HG02759 (cell line): ENCODE measurements at regions not wholly inside any gene's neighbourhood (a gene's known extent, or its start where the extent isn't known, plus 50 kb on each side); places are given as distances from the start of the nearest gene placed in this dataset.

ENCODE experiments used
- ATAC-seq: cut with Tn5 transposase; IDR thresholded peaks from one replicate; pipeline ENCODE4 v1.9.1; 2021; ENCODE audit warnings: mild to moderate bottlenecking, moderate library complexity; ENCODE audit not compliant: unreplicated experiment

DNA sequence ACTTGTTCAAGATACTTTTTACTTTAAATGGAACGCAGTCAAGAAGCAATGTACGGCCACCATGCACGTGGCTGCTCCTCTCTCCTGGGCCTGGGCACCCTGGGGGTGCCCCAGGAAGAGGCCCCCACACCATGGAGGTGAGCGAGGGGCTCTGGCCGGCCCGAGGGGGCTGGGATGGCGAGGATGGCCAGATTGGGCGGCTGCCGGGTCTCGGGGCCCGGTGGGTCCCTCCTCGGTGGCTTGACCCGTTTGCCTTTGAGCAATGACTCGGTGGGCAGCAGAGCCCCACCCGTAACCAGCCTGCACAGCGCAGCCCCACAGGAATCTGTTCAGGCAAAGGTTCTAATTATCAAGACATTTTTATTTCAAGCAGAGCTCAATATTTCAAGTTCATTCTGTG is 167.4 kb downstream of the BRD1 start:
- ATAC-seq = no peak

DNA sequence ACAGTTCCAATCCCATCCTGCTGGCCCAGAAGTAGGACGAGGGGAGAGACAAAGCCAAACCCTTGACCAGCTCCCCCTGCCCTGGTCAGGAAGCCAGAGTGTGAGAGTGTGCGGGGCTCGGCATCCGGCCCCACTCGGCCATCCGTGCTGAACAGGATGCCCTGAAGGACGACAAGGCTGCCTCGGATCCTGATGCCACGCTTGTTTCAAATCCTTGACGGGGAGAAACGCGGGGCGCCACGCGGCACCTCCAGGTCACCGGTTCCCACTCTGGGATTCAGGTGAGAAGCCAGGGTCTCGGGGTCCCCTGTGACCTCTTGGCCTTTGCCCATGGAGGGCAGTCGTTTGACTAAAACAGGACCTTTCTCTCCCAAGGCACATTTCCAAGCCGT is 167.8 kb downstream of the BRD1 start:
- ATAC-seq = no peak

DNA sequence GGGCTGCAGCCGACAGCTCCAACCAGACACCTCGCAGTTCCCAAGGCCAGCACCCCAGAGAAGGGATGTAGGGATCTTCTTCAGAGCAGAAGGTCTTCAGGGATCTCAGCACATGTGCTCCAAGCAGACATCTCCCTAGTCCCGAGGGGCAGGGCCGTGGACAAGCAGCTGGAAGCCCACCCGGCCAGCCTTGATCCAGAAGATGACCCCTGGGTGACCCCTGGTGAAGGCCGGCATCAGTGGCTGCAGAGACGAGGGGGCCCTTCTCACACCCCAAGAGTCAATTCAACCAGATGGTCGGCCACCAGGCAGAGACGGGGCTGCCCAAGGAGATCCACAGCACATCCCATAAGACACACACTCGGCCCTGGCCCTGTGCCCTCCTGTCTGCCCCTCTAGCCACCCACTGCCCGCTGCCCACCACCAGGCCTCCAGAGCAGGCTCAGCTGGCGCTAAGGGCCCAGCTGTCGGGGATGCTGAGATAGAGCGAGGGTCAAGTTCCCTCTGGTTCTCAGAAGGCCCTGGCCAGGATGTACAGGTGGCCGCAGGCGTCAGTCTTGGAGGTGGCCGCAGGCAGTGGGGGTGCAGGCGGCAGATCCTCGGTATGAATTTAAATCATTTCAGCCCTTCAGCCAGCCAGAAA is 168.3 kb downstream of the BRD1 start:
- no peak for ATAC-seq

DNA sequence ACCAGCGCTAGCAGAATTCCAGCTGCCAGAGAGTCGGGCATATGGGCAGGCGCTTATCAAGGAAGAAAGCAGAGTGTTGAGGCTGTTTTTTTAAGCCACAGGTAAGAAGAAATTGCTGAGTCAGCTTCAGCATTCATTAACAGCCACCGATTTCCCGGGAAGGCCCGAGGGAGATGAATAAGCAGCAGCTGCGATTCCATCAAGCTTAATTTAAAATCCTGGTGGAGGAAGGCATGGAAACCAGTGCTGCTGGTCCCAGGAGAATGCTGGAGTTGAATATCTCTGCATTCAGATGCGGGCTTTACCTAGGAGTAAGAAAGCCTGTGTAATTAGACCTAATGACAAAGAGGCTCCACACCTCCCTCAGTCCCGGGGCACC is 168.8 kb downstream of the BRD1 start:
- ATAC-seq = no peak

DNA sequence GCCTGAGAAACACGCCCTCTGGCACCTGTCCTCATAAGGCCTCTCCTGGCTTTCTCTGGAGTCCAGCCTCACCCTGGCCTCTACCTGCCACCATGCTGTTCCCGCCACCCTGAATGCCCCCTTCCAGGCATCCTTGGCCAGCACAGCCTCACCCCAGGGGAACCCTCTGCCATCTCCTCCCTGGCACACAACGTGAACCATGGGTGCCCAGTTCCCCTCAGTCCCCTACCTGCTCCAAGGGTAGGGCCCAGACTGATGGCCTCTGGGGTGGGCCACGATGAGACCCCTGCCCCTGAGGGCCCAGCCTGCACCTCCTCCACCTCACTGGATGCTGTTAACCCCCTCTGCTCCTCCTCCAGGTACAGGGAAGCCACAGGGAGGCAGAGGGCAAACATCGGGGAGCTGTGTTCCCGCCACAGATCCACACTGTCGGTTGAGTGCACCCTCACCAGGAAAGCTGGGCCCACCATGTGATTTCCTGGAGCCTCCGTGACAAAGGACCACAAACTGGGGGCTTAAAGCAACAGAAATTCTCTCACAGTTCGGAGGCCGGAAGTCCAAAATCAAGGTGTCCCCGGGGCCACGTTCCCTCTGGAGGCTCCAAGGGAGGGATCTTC is 169.6 kb downstream of the BRD1 start:
- ATAC-seq = no peak

DNA sequence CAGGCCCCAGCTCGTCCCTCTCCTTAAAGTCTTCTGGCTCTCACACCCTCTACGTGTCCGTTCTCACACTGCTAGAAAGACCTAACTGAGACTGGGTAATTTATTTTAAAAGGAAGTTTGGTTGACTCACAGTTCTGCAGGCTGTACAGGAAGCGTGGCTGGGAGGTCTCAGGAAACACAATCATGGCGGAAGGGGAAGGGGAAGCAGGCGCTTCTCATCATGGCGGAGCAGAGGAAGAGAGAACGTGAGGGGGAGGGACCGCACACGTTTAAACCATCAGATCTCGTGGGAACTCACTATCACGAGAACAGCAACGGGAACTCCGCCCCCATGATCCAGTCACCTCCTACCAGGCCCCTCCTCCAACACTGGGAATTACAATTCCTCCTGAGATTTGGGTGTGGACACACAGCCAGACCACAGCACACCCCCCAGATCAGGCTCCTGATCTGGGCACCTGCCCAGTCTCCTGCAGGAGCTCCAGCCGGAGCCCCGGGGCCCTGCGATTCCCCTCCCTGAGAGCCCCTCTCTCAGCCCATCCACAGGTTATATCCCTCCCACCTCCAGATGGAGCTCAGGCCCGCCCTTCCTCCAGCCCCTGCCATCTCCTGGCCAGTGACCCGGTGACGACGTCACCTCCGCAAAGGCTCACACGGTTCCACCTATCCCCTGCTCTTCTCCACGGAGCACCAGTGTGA is 170.2 kb downstream of the BRD1 start:
- peak; percentile 62 for ATAC-seq

DNA sequence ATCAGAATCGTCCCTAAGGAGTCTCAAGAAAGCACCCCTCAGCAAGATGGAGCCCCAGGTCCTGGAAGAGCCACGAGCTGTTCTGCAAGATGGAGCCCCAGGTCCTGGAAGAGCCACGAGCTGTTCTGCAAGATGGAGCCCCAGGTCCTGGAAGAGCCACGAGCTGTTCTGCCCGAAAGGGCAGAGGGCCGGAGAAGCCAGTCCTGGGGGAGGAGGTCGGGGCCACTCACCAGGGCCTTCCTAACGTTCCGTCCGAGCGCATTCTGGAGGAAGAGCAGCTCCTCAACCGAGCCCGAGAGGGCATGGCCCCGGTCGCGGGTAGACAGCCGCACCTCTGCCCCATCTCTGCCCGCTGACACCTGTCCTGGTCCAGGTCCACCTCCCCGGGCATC is 170.8 kb downstream of the BRD1 start:
- ATAC-seq = peak; percentile 40

DNA sequence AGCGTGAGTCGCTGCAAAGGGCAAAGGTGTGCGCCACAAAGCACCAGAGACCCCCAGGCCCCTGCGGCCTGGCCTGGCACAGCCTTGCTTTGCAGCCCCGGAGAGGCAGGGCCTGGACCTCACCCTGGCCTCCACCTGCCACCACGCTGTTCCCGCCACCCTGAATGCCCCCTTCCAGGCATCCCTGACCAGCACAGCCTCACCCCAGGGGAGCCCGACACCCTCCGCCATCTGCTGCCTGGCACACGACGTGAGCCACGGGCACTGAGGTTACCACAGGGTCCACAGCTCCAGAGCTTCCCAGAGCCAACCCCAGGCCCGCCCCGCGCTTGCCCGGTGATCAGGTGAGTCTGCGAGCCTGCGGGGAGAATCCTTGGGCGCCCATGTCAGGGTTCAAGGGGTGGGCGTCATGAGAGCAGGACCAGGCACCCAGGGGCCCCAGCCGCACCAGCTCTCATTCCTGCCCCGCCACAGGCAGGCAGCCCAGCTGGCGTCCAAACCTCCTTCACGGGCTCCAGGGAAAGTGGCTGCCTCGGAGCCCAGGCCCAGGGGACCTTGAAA is 171.3 kb downstream of the BRD1 start:
- no peak for ATAC-seq

DNA sequence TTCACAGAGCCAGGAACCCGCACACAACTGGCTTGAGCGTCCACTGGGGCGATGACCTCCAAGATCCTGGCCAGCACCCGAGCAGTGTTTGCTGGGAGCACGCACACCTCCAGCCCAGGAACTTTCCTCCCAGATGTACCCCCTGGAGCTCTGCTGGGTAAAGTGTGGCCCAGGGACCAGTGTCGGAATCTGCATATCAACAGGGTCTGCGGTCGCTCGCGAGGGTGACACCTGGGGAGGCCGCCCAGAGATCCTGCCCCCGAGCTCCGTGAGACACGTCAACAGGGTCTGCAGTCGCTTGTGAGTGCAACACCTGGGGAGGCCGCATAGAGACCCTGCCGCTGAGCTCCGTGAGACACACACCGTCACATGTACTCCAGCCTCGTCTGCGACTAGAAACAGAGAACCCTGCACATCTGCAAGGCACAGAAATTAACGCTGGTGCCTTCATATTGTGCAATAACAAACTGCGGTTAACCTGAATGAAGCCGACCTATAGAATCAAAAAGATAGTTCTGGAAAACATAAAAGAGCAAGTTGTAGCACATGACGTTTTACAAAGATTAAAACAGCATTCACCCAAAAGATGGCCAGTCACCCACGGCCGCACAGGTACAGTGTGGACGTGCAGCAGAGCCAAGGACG is 172.4 kb downstream of the BRD1 start:
- ATAC-seq = no peak

DNA sequence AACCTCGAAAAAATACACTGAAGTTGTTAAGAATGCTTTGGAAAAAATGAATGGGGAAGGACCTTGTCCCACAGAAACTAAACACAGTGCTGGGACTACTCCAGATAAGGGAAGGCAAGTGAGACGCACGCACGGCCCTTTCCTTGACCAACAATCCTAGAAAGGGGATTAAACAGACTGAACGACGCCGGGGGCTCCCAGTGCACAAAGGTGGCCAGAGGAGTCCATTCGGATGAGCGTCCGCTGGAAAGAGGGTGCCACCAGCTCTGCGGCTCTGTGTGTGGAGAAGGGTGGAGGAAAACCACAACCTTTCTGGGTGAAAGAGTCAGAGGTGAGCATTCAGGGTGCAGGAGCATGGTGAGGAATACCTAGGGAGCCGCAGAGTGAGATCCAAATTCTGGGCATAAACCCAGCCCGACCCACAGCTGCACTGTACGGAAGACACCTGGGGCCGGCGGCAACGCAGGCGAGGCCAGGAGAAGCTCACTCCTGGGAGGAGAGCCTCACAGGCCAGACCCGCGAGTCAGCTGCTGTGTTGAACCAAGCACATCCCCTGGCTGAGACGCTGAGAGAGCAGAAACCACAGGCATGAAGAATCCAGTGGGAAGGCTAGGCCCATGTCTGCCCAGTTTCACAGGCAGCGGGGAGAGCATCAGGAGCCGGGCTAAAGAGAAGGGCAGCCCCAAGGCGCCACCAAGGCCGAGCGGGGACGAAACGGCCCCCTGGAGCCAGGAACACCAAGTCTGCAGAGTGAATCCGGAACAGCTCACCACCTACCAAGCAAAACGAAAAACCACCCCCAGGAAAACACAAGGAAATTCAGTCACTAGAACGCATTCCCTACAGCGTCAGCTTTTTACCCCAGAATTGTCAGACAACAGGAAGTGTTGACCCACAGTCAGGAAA is 177.1 kb downstream of the BRD1 start:
- ATAC-seq = no peak

DNA sequence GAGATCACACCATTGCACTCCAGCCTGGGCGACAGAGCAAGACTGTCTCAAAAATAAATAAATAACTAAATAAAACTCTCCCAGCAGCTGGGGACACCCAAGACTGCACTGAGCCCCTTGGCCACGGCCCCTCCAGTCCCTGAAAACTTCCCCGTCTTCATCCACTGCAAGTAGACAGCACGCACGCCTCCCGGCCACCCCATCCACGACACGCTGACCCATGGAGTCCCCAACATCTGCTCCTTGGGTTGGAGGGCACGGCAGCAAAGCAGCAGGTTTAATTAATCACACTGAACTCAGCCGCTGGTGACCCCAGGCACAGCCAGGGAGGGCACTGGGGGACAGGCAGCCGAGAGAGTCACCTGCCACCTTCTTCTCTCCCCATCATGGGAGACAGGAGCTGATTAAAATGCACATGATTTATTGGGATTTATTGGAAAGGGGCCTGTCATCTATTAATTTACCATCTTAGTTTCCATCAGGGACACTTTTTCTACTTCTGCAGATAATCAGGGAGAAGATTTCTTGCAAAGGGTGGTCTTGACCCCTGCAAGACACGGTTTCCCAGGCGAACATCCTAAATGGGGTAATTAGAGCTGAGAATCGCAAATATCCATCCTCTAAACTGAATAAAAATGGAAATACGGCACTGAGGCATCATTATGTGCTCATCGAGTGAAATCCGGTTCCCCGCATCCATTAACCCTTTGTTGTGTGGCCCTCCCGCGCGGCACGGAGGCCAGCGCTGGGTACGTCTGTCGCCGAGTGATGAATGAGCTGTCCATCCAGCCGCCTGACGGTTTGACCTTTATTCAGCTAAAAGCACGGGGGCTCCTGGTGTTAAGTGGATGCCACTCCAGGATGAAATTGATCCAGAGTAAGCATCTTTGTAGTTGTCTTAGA is 178.3 kb downstream of the BRD1 start:
- no peak for ATAC-seq

DNA sequence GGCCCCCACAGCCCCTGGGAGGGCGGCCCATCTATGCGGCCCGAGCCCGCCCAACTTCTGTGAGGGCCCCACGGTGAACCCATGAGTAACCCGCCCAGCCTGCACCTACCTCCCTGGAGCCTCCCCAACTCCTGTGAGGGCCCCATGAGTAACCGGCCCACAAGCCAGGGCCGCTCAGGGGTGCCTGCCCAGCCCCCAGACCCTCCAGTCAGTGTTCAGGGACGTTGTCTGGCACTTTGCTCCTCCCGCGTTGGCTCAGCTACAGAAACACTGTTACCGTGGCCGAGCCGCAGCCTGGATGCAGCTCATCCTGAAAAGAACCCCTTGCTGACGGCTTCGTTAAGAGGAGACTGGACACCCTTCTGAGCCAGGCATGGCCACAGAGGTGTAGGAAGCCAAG is 179.6 kb downstream of the BRD1 start:
- no peak for ATAC-seq

DNA sequence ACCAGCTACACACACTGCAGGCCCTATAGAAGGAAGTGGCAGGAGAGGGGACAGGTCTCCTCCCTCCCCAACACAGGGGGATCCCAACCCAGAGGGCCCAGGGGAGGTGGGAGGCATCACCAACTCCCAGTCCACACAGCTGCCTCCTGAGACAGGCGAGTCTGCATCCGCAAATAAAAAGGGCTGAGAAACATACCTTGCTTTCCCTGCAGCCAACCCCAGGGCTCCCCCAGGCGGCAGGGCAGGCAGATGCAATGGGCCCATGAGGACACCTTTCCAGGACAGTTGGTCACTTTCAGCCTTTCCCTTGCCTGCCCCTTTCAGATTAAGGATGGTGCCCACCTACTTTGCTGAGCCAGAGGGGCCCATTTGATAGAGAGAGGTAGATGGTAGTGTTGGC is 180.0 kb downstream of the BRD1 start:
- no peak for ATAC-seq

DNA sequence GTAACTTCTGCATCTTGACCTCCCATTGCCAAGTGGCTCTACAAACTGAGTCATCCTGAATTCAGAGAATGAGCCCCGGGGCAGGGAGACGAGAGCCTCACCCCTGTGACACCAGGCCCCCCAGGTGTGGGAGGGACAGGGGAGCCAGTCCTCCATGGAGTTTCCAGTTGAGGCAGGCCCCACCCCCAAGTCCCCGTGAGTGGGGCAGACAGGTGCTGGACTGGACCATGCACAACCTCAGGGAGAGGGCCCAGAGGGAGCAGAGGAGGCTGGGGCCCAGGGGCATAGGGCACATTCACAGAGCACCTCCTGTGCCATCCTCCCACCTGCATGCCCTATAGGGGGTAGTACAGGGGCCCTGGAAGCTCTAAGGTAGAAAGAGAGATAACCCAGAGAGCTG is 180.8 kb downstream of the BRD1 start:
- no peak for ATAC-seq

DNA sequence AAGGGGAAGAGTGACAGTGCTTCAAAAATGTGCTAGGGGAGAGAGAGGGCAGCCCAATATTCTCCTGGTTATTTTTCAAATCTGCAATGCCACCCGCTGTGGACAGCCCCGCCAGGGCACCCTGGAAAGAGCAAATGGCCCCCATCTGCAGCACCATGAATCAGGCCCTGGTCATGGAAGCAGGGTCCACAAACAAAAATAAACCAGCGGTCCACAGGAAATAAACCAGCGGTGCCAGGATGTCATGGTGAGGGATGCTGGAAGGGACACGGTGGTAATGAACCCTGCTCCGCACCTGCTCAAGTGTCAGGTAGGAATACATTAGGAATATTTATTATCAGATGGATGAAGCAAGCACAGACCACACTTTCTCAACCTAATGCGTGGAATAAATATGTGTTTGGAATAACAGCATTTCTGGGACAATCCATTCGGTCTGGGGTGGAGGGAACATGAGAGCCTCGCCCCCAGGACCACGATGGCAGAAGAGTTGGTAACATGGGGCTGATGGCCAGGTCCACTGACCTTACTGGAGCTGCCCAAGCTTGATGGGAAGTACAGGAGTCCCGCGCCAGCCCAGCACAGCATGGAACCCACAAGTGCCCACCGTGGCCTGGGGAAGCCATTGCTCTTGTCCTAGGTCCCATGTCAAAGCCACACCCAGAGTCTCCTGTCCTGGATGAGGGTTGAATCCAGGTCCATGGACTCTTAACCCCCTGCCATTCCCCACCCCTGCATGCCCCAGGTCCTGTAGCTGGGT is 181.7 kb downstream of the BRD1 start:
- no peak for ATAC-seq

DNA sequence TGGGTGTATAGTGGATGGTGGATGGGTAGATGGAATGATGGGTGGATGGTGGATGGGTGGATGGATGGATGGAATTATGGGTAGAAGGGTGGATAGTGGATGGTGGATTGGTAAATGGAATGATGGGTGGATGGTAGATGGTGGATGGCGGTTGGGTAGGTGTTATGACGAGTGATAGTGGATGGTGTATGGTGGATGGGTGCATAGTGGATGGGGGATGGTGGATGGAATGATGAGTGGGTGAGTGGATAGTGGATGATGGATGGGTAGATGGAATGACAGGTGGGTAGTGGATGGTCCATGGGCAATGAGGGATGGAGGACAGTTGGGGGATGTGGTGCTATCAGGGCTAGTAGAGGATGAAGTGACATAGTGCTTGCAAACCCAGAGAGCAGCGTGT is 182.4 kb downstream of the BRD1 start:
- ATAC-seq = no peak

DNA sequence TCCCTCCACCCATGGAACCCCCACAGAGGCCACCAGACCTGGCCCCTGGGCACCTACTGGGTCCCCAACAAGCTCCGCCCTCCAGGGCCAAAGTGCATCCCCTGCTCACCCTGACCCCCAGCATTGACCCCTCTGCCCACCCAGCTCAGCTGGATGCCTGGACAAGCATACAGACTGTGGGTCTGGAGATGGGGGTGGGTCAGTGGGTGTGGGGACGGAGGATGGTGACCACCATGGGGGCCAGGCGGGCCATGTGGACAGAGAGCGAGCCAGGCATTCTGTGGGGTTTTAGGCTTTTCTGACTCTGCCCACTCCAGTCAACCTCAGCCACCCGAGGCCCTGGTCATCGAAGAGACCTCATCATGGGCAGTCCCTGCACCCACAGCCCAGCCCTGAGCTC is 183.7 kb downstream of the BRD1 start:
- no peak for ATAC-seq

DNA sequence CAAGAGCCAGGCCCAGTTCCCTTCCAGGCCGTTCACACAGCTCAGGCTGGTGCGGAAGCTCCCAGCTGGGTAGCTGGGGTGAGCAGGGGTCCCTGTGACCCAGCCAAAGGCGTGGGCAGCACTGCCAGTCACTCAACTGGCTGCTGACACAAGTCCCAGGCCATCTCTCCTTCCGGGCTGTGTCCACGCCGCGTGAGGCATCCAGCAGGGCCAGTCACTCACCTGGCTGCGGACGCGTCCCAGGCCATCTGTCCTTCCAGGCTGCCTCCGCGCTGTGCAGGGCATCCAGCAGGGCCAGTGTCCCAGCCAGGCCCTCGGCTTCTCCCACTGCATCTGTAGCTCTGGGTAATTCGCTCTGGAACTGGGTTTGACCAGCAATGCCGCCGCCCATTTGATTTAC is 184.2 kb downstream of the BRD1 start:
- no peak for ATAC-seq

DNA sequence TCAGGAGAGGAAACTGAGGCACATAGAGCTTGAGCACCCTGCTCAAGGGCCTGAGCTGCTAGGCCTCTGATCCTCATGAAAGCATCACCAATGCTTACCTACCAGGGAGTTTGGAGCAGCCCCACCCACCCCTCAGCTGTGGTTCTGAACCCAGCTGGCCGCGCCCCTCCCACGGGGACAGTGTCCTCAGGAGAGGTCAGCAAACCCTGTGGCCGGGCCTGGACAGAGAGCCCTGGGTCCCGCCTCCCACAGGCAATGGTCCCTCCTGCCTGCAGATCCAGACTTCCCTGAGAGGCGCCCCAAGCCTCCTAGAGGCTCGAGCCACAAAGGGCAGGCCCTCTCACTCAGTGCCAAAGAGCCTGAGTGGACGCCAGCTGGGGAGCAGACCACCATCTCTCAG is 184.9 kb downstream of the BRD1 start:
- no peak for ATAC-seq
